PC-9 (cell line): ENCODE measurements at regions not wholly inside any gene's neighbourhood (a gene's known extent, or its start where the extent isn't known, plus 50 kb on each side); places are given as distances from the start of the nearest gene placed in this dataset.

Source experiments
- EZH2 ChIP-seq: fragments of 200-600 bp; sonication (generic); IDR thresholded peaks from 2 replicates; pipeline ENCODE4 v1.8.0; 2017; ENCODE audit warnings: antibody characterized with exemption, low read depth
- TF ChIP-seq, protein P1 (sequence below): fragments of 200-600 bp; sonication (generic); conservative IDR thresholded peaks from 2 replicates; pipeline ENCODE4 v1.6.1; 2017; ENCODE audit warnings: mixed run types, antibody characterized with exemption, mild to moderate bottlenecking, moderate library complexity

DNA sequence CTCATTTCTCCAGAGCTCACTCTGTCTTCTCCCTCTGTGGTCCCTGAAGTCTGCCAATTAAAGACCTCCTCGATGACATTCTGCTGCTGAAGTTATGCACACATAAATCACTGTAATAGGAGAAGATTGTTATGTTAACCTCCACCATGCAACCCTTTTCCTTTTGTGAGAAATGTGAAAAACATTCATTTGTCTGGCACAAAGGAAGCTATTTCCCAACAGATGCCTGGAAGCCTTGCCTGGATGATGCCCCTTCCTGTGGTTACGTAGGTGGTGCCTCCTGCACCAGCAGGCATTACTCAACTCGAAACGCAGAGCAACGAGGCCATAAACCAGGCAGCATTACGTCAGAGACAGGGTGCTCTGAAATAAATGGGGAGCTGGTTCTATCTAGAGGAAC lies 327.4 kb upstream of the ZNF507 start:
- TF ChIP-seq, protein P1, sequence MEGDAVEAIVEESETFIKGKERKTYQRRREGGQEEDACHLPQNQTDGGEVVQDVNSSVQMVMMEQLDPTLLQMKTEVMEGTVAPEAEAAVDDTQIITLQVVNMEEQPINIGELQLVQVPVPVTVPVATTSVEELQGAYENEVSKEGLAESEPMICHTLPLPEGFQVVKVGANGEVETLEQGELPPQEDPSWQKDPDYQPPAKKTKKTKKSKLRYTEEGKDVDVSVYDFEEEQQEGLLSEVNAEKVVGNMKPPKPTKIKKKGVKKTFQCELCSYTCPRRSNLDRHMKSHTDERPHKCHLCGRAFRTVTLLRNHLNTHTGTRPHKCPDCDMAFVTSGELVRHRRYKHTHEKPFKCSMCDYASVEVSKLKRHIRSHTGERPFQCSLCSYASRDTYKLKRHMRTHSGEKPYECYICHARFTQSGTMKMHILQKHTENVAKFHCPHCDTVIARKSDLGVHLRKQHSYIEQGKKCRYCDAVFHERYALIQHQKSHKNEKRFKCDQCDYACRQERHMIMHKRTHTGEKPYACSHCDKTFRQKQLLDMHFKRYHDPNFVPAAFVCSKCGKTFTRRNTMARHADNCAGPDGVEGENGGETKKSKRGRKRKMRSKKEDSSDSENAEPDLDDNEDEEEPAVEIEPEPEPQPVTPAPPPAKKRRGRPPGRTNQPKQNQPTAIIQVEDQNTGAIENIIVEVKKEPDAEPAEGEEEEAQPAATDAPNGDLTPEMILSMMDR, result no peak
- no peak for TF ChIP-seq EZH2
